Fibroblast of lung (primary cell): ENCODE measurements at regions not wholly inside any gene's neighbourhood (a gene's known extent, or its start where the extent isn't known, plus 50 kb on each side); places are given as distances from the start of the nearest gene placed in this dataset.

Experiments
- EZH2 ChIP-seq: IDR thresholded peaks from 2 replicates; pipeline ENCODE4 v1.5.1; 2012; ENCODE audit warnings: low read length, control low read depth, mild to moderate bottlenecking; ENCODE audit errors: missing control alignments
- TF ChIP-seq, protein P1 (sequence below), 2 donors: IDR thresholded peaks in 1 of 2; conservative IDR thresholded peaks in 1 of 2; 1 replicate in 1 of 2; 2 replicates in 1 of 2; pipeline ENCODE4 v1.5.1; 2011 to 2012; ENCODE audit warnings: low read length in 2 of 2, control low read depth in 1 of 2, inconsistent platforms in 1 of 2, low read depth in 1 of 2, mild to moderate bottlenecking in 1 of 2

DNA sequence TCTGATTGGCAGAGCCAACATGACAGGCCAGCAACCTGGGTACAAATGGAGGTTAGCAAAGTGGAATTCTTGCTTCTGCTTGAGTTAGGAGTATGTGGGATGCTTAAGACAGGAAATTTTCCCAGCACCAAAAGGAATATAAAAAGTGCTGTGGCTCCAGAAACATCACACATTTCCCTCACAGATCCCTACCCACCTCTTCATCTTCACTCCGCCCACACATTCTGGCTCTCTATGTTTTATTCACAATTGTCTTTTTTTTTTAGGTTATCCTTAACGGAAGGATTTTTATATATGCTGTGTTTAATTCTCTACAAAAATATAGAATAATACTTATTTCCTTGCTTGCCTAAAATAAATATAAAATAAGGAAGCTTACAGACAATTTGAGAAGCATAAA, 563.3 kb upstream of the HS3ST5 start:
- TF ChIP-seq EZH2: no peak
- TF ChIP-seq, protein P1, sequence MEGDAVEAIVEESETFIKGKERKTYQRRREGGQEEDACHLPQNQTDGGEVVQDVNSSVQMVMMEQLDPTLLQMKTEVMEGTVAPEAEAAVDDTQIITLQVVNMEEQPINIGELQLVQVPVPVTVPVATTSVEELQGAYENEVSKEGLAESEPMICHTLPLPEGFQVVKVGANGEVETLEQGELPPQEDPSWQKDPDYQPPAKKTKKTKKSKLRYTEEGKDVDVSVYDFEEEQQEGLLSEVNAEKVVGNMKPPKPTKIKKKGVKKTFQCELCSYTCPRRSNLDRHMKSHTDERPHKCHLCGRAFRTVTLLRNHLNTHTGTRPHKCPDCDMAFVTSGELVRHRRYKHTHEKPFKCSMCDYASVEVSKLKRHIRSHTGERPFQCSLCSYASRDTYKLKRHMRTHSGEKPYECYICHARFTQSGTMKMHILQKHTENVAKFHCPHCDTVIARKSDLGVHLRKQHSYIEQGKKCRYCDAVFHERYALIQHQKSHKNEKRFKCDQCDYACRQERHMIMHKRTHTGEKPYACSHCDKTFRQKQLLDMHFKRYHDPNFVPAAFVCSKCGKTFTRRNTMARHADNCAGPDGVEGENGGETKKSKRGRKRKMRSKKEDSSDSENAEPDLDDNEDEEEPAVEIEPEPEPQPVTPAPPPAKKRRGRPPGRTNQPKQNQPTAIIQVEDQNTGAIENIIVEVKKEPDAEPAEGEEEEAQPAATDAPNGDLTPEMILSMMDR (conservative IDR thresholded peaks at IDR 0.05 in 1 of 2, IDR thresholded peaks at IDR 0.05 in 1 of 2; ENCODE audit: low read depth in 1 of 2, low read length in 2 of 2): no peak
